22Rv1 (cell line): ENCODE measurements at regions not wholly inside any gene's neighbourhood (a gene's known extent, or its start where the extent isn't known, plus 50 kb on each side); places are given as distances from the start of the nearest gene placed in this dataset.

Source experiments
- H3K27ac ChIP-seq: fragments of 450-650 bp; 2 replicates; pipeline ENCODE4 v1.5.1; 2017
- ZFX ChIP-seq: fragments of 450-650 bp; IDR thresholded peaks from 2 replicates; pipeline ENCODE4 v1.6.1; 2017; ENCODE audit warnings: antibody characterized with exemption, borderline replicate concordance
- TF ChIP-seq, protein P1 (sequence below): fragments of 450-650 bp; IDR thresholded peaks from 2 replicates; pipeline ENCODE4 v1.5.1; 2017; ENCODE audit warnings: mild to moderate bottlenecking

- H3K27ac ChIP-seq: peak overlapping the region; percentile 97
- TF ChIP-seq ZFX: no peak
- TF ChIP-seq, protein P1, sequence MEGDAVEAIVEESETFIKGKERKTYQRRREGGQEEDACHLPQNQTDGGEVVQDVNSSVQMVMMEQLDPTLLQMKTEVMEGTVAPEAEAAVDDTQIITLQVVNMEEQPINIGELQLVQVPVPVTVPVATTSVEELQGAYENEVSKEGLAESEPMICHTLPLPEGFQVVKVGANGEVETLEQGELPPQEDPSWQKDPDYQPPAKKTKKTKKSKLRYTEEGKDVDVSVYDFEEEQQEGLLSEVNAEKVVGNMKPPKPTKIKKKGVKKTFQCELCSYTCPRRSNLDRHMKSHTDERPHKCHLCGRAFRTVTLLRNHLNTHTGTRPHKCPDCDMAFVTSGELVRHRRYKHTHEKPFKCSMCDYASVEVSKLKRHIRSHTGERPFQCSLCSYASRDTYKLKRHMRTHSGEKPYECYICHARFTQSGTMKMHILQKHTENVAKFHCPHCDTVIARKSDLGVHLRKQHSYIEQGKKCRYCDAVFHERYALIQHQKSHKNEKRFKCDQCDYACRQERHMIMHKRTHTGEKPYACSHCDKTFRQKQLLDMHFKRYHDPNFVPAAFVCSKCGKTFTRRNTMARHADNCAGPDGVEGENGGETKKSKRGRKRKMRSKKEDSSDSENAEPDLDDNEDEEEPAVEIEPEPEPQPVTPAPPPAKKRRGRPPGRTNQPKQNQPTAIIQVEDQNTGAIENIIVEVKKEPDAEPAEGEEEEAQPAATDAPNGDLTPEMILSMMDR: no peak
Measured at GRCh38 chr9:89661391-89661949, 56.7 kb downstream of the GADD45G start.

DNA sequence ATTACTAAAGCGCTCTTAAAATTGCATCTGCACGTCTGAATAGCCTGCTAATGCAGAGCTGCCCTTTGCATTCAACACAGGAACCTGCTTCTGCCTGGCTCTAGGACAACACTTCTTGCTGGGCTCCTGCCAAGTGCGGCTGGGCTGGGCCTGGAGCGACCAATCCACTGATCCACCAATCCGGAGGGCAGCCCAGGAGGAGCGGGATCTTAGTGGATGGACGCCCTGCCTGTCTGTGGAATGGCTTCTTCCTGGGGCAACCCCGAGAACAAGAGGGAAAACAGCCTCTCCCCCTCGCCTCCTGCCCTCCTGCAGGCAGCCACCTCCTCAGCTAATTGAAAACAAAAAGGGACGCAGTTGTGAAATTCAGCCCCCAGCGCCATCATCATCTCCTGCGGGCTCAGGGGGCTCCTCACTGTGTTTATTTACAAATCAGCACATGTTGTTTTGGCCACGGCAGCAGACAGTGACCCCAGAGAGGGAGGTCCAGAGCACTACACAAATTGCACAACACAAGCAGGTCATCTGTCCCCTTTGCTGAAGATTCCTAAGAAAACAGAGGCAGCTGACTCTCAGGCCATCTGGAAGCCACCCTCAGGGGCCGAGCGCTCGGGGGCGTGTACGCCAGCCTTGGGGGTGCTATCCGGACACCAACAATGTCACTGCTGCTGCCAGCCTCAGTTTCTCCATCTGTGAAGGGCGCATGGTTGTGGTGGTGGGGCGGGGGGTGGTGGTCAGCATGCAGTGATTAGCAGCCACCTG lies 57.3 kb downstream of the GADD45G start:
- TF ChIP-seq, protein P1: no peak
- no peak for TF ChIP-seq ZFX
- H3K27ac ChIP-seq: peak overlapping the region; percentile 97

- no peak for TF ChIP-seq ZFX
- TF ChIP-seq, protein P1: no peak
- peak overlapping the region; percentile 97 for H3K27ac ChIP-seq
Measured at GRCh38 chr9:89662718-89663613, 58.2 kb downstream of the GADD45G start.

GRCh38 chr9:89663614-89663970 lies 58.8 kb downstream of the GADD45G start:
- H3K27ac ChIP-seq: peak overlapping the region; percentile 97
- no peak for TF ChIP-seq ZFX
- TF ChIP-seq, protein P1: no peak

- TF ChIP-seq, protein P1: no peak
- TF ChIP-seq ZFX: no peak
- peak overlapping the region; percentile 97 for H3K27ac ChIP-seq
Measured at GRCh38 chr9:89664010-89664409, 59.2 kb downstream of the GADD45G start.

GRCh38 chr9:89664896-89665329 lies 60.1 kb downstream of the GADD45G start:
- peak overlapping the region; percentile 97 for H3K27ac ChIP-seq
- no peak for TF ChIP-seq ZFX
- TF ChIP-seq, protein P1: no peak
